ENCODE measurements at regions not wholly inside any gene's neighbourhood (a gene's known extent, or its start where the extent isn't known, plus 50 kb on each side); places are given as distances from the start of the nearest gene placed in this dataset.

DNA sequence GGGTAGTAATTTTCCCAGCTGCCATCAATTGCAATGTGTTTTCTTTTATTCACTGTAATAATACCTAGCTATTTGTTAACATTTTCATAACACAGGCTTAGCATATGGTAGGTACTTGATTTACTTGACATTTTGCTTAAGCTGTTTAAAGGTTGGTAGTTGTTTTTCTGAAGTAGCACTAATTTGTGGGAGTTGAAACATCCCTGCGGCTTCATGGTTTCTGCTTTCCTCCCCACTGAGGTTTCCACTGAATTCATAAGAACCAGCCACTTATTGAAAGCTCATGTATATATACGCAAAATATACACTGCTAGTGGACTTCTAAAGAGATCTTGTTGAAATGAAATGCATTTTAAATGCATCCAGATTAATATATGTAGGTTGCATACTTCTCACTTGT, 559.9 kb downstream of the TLE4 start:
- H2AFZ ChIP-seq (ENCODE audit: control insufficient read depth, low read length), result no peak overlapping the region
- no peaks in the 10 kb centered on the region for H3K9me3 ChIP-seq (ENCODE audit: control insufficient read depth, low read depth, low read length)
- dilution Hi-C loops (cut with MboI; ENCODE audit: extremely low pct_ligation_motif_present, low sequenced_read_pairs), result no loop called here
- FAIRE-seq (no peak), DNase-seq (ENCODE audit: low read depth, low spot score) (no peak)
- no peak overlapping the region for H3K27ac ChIP-seq (ENCODE audit: control insufficient read depth, insufficient read depth, low read length)
- no peak overlapping the region for H3K4me3 ChIP-seq (ENCODE audit: control insufficient read depth in 2 of 3, extremely low read depth in 1 of 3, insufficient read depth in 2 of 3, low read depth in 1 of 3, low read length in 3 of 3)
- H3K4me2 ChIP-seq (ENCODE audit: control insufficient read depth, extremely low read depth, insufficient read depth, low read depth, low read length), result no peak overlapping the region
- no peaks in the 10 kb centered on the region for H3K79me2 ChIP-seq (ENCODE audit: control insufficient read depth, insufficient read depth, low read length)
- TF ChIP-seq EZH2 (IDR thresholded peaks at IDR 0.05; ENCODE audit: low read length), result no peak
- TF ChIP-seq, protein P1, sequence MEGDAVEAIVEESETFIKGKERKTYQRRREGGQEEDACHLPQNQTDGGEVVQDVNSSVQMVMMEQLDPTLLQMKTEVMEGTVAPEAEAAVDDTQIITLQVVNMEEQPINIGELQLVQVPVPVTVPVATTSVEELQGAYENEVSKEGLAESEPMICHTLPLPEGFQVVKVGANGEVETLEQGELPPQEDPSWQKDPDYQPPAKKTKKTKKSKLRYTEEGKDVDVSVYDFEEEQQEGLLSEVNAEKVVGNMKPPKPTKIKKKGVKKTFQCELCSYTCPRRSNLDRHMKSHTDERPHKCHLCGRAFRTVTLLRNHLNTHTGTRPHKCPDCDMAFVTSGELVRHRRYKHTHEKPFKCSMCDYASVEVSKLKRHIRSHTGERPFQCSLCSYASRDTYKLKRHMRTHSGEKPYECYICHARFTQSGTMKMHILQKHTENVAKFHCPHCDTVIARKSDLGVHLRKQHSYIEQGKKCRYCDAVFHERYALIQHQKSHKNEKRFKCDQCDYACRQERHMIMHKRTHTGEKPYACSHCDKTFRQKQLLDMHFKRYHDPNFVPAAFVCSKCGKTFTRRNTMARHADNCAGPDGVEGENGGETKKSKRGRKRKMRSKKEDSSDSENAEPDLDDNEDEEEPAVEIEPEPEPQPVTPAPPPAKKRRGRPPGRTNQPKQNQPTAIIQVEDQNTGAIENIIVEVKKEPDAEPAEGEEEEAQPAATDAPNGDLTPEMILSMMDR (optimal IDR thresholded peaks at IDR 0.05 in 1 of 3, IDR thresholded peaks at IDR 0.05 in 1 of 3, conservative IDR thresholded peaks at IDR 0.05 in 1 of 3; ENCODE audit: extremely low read depth in 1 of 3, insufficient read depth in 2 of 3, low read length in 3 of 3), result no peak
- H4K20me1 ChIP-seq (ENCODE audit: control insufficient read depth, extremely low read depth, insufficient read depth, low read length), result no peaks in the 10 kb centered on the region
- no peaks in the 10 kb centered on the region for H3K27me3 ChIP-seq (ENCODE audit: control insufficient read depth, extremely low read depth, insufficient read depth, low read length)
- H3K9me1 ChIP-seq (ENCODE audit: control insufficient read depth, extremely low read depth, insufficient read depth, low read length), result no peaks in the 10 kb centered on the region
- no peak overlapping the region for H3K9ac ChIP-seq (ENCODE audit: control insufficient read depth, extremely low read depth, insufficient read depth, low read length)
- H3K36me3 ChIP-seq (ENCODE audit: control insufficient read depth in 2 of 2, extremely low read depth in 1 of 2, insufficient read depth in 2 of 2, low read length in 2 of 2), result no peaks in the 10 kb centered on the region
- no peaks in the 10 kb centered on the region for H3K4me1 ChIP-seq (ENCODE audit: control insufficient read depth, extremely low read depth, insufficient read depth, low read length)

- FAIRE-seq, result no peak
- dilution Hi-C loops (cut with MboI; ENCODE audit: extremely low pct_ligation_motif_present, low sequenced_read_pairs), result no loop called here
- no peak overlapping the region for H2AFZ ChIP-seq (ENCODE audit: control insufficient read depth, low read length)
These were observed 556.2 kb downstream of the TLE4 start for GRCh38 chr9:80127920-80128319.

More at GRCh38 chr9:80127920-80128319, 556.2 kb downstream of the TLE4 start:
- H3K4me3 ChIP-seq (ENCODE audit: control insufficient read depth in 2 of 3, extremely low read depth in 1 of 3, insufficient read depth in 2 of 3, low read depth in 1 of 3, low read length in 3 of 3), result no peak overlapping the region
- no peak overlapping the region for H3K9ac ChIP-seq (ENCODE audit: control insufficient read depth, extremely low read depth, insufficient read depth, low read length)
- no peaks in the 10 kb centered on the region for H4K20me1 ChIP-seq (ENCODE audit: control insufficient read depth, extremely low read depth, insufficient read depth, low read length)
- TF ChIP-seq, protein P1 (optimal IDR thresholded peaks at IDR 0.05 in 1 of 3, IDR thresholded peaks at IDR 0.05 in 1 of 3, conservative IDR thresholded peaks at IDR 0.05 in 1 of 3; ENCODE audit: extremely low read depth in 1 of 3, insufficient read depth in 2 of 3, low read length in 3 of 3), result no peak
- no peak for TF ChIP-seq EZH2 (IDR thresholded peaks at IDR 0.05; ENCODE audit: low read length)
- no peaks in the 10 kb centered on the region for H3K4me1 ChIP-seq (ENCODE audit: control insufficient read depth, extremely low read depth, insufficient read depth, low read length)
- DNase-seq (ENCODE audit: low read depth, low spot score), result no peak
- H3K9me1 ChIP-seq (ENCODE audit: control insufficient read depth, extremely low read depth, insufficient read depth, low read length), result no peaks in the 10 kb centered on the region
- H3K36me3 ChIP-seq (ENCODE audit: control insufficient read depth in 2 of 2, extremely low read depth in 1 of 2, insufficient read depth in 2 of 2, low read length in 2 of 2), result no peaks in the 10 kb centered on the region
- H3K4me2 ChIP-seq (ENCODE audit: control insufficient read depth, extremely low read depth, insufficient read depth, low read depth, low read length), result no peak overlapping the region
- H3K9me3 ChIP-seq (ENCODE audit: control insufficient read depth, low read depth, low read length), result no peaks in the 10 kb centered on the region
- H3K27me3 ChIP-seq (ENCODE audit: control insufficient read depth, extremely low read depth, insufficient read depth, low read length), result no peaks in the 10 kb centered on the region
- no peaks in the 10 kb centered on the region for H3K79me2 ChIP-seq (ENCODE audit: control insufficient read depth, insufficient read depth, low read length)
- H3K27ac ChIP-seq (ENCODE audit: control insufficient read depth, insufficient read depth, low read length), result no peak overlapping the region
